ENCODE measurements at regions not wholly inside any gene's neighbourhood (a gene's known extent, or its start where the extent isn't known, plus 50 kb on each side); places are given as distances from the start of the nearest gene placed in this dataset.

DNA sequence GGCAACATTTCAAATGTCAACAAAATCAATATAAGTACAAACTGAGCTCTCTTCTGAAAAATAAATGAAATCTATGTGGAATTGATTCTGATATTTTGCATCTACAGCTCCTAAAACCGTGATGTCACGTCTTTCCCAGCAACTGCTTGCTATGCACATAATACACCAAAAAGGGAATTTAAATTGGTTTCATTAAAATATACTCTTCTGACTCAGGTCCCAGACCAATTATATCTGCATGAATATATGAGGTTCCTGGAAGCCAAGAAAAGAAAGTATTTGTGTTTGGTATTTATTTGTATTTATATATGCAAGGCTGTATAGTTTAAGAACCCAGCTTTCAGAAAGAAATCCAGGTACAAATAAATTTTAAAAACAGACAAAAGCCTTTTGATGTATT lies 1282.5 kb downstream of the SUCLG1 start:
- H3K27me3 ChIP-seq (ENCODE audit: control insufficient read depth, insufficient read depth, low read length): no peaks in the 10 kb centered on the region
- no TSS peak for BruUV-seq (replicated peaks)
- TF ChIP-seq TCF7L2 (IDR thresholded peaks at IDR 0.05; ENCODE audit: low read depth, low read length): no peak
- TF ChIP-seq SIN3A (IDR thresholded peaks at IDR 0.05; ENCODE audit: borderline replicate concordance, insufficient read depth, low read depth, low read length): no peak
- TF ChIP-seq, protein P1, sequence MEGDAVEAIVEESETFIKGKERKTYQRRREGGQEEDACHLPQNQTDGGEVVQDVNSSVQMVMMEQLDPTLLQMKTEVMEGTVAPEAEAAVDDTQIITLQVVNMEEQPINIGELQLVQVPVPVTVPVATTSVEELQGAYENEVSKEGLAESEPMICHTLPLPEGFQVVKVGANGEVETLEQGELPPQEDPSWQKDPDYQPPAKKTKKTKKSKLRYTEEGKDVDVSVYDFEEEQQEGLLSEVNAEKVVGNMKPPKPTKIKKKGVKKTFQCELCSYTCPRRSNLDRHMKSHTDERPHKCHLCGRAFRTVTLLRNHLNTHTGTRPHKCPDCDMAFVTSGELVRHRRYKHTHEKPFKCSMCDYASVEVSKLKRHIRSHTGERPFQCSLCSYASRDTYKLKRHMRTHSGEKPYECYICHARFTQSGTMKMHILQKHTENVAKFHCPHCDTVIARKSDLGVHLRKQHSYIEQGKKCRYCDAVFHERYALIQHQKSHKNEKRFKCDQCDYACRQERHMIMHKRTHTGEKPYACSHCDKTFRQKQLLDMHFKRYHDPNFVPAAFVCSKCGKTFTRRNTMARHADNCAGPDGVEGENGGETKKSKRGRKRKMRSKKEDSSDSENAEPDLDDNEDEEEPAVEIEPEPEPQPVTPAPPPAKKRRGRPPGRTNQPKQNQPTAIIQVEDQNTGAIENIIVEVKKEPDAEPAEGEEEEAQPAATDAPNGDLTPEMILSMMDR (IDR thresholded peaks at IDR 0.05): no peak
- TF ChIP-seq, protein P2, sequence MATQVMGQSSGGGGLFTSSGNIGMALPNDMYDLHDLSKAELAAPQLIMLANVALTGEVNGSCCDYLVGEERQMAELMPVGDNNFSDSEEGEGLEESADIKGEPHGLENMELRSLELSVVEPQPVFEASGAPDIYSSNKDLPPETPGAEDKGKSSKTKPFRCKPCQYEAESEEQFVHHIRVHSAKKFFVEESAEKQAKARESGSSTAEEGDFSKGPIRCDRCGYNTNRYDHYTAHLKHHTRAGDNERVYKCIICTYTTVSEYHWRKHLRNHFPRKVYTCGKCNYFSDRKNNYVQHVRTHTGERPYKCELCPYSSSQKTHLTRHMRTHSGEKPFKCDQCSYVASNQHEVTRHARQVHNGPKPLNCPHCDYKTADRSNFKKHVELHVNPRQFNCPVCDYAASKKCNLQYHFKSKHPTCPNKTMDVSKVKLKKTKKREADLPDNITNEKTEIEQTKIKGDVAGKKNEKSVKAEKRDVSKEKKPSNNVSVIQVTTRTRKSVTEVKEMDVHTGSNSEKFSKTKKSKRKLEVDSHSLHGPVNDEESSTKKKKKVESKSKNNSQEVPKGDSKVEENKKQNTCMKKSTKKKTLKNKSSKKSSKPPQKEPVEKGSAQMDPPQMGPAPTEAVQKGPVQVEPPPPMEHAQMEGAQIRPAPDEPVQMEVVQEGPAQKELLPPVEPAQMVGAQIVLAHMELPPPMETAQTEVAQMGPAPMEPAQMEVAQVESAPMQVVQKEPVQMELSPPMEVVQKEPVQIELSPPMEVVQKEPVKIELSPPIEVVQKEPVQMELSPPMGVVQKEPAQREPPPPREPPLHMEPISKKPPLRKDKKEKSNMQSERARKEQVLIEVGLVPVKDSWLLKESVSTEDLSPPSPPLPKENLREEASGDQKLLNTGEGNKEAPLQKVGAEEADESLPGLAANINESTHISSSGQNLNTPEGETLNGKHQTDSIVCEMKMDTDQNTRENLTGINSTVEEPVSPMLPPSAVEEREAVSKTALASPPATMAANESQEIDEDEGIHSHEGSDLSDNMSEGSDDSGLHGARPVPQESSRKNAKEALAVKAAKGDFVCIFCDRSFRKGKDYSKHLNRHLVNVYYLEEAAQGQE (IDR thresholded peaks at IDR 0.05; ENCODE audit: insufficient read depth in 1 of 2, low read depth in 2 of 2, low read length in 1 of 2): no peak
- TF ChIP-seq POLR2AphosphoS5 (IDR thresholded peaks at IDR 0.05; ENCODE audit: low read depth, low read length): no peak
- H3K36me3 ChIP-seq (ENCODE audit: control insufficient read depth, insufficient read depth, low read length): no peaks in the 10 kb centered on the region
- DNase-seq (ENCODE audit: low read depth, low spot score) (no peak), ATAC-seq (no peak)
- in situ Hi-C loops (cut with HindIII; ENCODE audit: low pct_unique_long_range_greater_than_20kb, low sequenced_read_pairs): no loop called here
- no peak overlapping the region for H3K27ac ChIP-seq (ENCODE audit: low read length)
- no peaks in the 10 kb centered on the region for H3K4me1 ChIP-seq (ENCODE audit: control insufficient read depth, insufficient read depth, low read length)
- ChIA-PET CTCF (no interaction called here), POLR2A (no interaction called here)
- intact Hi-C loops (cut with micrococcal nuclease; ENCODE audit: unreplicated experiment): no loop called here
- H3K9me3 ChIP-seq (ENCODE audit: control insufficient read depth, insufficient read depth, low read depth, low read length): no peaks in the 10 kb centered on the region
- H3K4me3 ChIP-seq (ENCODE audit: low read depth in 2 of 2, low read length in 2 of 2): no peak overlapping the region

DNA sequence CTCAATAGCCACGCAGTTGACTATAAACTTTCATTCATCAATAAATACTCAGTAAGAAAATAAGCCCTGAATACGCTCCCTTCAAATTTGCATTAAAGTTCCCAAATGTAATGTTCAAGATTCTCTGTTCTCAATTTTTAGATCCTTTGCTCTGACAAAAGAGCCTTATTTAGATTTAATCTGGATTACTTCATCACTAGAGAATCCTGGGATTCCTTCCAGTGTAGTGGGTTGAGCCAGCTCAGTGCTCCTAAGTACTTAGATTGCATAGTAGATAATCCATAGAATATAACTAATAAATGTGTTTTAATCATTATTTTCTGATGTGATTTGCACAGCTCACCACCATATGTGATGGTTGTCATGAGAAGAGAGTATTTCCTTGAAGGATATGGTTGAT lies 1286.2 kb downstream of the SUCLG1 start:
- H3K27ac ChIP-seq (ENCODE audit: low read length): no peak overlapping the region
- ChIA-PET CTCF (no interaction called here), POLR2A (no interaction called here)
- no peak overlapping the region for H3K4me3 ChIP-seq (ENCODE audit: low read depth in 2 of 2, low read length in 2 of 2)
- TF ChIP-seq TCF7L2 (IDR thresholded peaks at IDR 0.05; ENCODE audit: low read depth, low read length) (no peak), SIN3A (IDR thresholded peaks at IDR 0.05; ENCODE audit: borderline replicate concordance, insufficient read depth, low read depth, low read length) (no peak), POLR2AphosphoS5 (IDR thresholded peaks at IDR 0.05; ENCODE audit: low read depth, low read length) (no peak)
- TF ChIP-seq, protein P1 (IDR thresholded peaks at IDR 0.05): no peak
- TF ChIP-seq, protein P2 (IDR thresholded peaks at IDR 0.05; ENCODE audit: insufficient read depth in 1 of 2, low read depth in 2 of 2, low read length in 1 of 2): no peak
- no TSS peak for BruUV-seq (replicated peaks)
- no peak for DNase-seq (ENCODE audit: low read depth, low spot score)
- intact Hi-C loops (cut with micrococcal nuclease; ENCODE audit: unreplicated experiment) (no loop called here), in situ Hi-C loops (cut with HindIII; ENCODE audit: low pct_unique_long_range_greater_than_20kb, low sequenced_read_pairs) (no loop called here)
- no peaks in the 10 kb centered on the region for H3K9me3 ChIP-seq (ENCODE audit: control insufficient read depth, insufficient read depth, low read depth, low read length)
- H3K4me1 ChIP-seq (ENCODE audit: control insufficient read depth, insufficient read depth, low read length): no peaks in the 10 kb centered on the region; the same call in 1 of the 2 replicates
- no peaks in the 10 kb centered on the region for H3K27me3 ChIP-seq (ENCODE audit: control insufficient read depth, insufficient read depth, low read length)
- ATAC-seq: no peak
- H3K36me3 ChIP-seq (ENCODE audit: control insufficient read depth, insufficient read depth, low read length): no peaks in the 10 kb centered on the region

Measured in Panc1 (cell line).